ENCODE measurements at regions not wholly inside any gene's neighbourhood (a gene's known extent, or its start where the extent isn't known, plus 50 kb on each side); places are given as distances from the start of the nearest gene placed in this dataset.

- H3K4me1 ChIP-seq (ENCODE audit: control insufficient read depth in 3 of 3, insufficient read depth in 3 of 3, low read length in 3 of 3): no peaks in the 10 kb centered on the region
- no peak overlapping the region for H3K27ac ChIP-seq (ENCODE audit: low read depth, low read length)
- no peaks in the 10 kb centered on the region for H3K36me3 ChIP-seq (ENCODE audit: control insufficient read depth in 3 of 3, insufficient read depth in 3 of 3, low read length in 3 of 3)
- peaks cover 4 to 10% (median 7%) of the 10 kb centered on the region in 3 donors for H3K9me3 ChIP-seq (ENCODE audit: control insufficient read depth in 3 of 3, low read length in 3 of 3)
- peaks cover 0 to 4% (median 0%) of the 10 kb centered on the region in 3 donors for H3K27me3 ChIP-seq (ENCODE audit: control insufficient read depth in 3 of 3, insufficient read depth in 3 of 3, low read length in 3 of 3)
- no peak overlapping the region for H3K9ac ChIP-seq (ENCODE audit: low read depth in 1 of 3, low read length in 3 of 3)
- H3K4me3 ChIP-seq (ENCODE audit: low read length in 3 of 3): no peak overlapping the region
Measured at GRCh38 chr6:925656-926213, 232.8 kb upstream of the EXOC2 start.

GRCh38 chr6:924661-925060 is 231.7 kb upstream of the EXOC2 start:
- Histone ChIP-seq H3K9ac (ENCODE audit: low read depth in 1 of 3, low read length in 3 of 3) (no peak overlapping the region), H3K4me3 (ENCODE audit: low read length in 3 of 3) (no peak overlapping the region), H3K9me3 (ENCODE audit: control insufficient read depth in 3 of 3, low read length in 3 of 3) (peaks cover 7 to 10% (median 9%) of the 10 kb centered on the region in 3 donors), H3K27me3 (ENCODE audit: control insufficient read depth in 3 of 3, insufficient read depth in 3 of 3, low read length in 3 of 3) (peaks cover 0 to 4% (median 0%) of the 10 kb centered on the region in 3 donors), H3K36me3 (ENCODE audit: control insufficient read depth in 3 of 3, insufficient read depth in 3 of 3, low read length in 3 of 3) (no peaks in the 10 kb centered on the region), H3K27ac (ENCODE audit: low read depth, low read length) (no peak overlapping the region), H3K4me1 (ENCODE audit: control insufficient read depth in 3 of 3, insufficient read depth in 3 of 3, low read length in 3 of 3) (no peaks in the 10 kb centered on the region)

DNA sequence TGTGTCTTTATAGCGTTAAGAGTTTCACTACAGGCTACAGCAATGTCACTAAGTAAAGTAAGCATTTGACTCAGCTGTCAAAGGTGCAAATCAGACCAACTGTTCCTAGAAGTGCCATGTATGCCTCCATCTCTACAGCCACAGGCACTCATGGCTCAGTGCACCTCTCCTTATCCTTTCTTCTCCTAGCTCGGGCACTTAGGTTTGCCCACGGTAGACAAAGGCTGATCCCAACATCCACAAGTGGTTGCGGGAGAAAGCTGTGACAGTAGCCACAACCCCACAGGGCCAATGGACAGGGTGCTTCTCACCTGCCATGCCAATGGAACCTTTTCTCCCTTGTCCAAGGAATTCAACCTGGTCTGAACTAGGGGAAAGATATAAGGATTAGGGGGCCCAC is 228.5 kb upstream of the EXOC2 start:
- H3K9me3 ChIP-seq (ENCODE audit: control insufficient read depth in 3 of 3, low read length in 3 of 3): peaks cover 7 to 10% (median 9%) of the 10 kb centered on the region in 3 donors
- no peaks in the 10 kb centered on the region for H3K36me3 ChIP-seq (ENCODE audit: control insufficient read depth in 3 of 3, insufficient read depth in 3 of 3, low read length in 3 of 3)
- peaks cover 0 to 4% (median 0%) of the 10 kb centered on the region in 3 donors for H3K27me3 ChIP-seq (ENCODE audit: control insufficient read depth in 3 of 3, insufficient read depth in 3 of 3, low read length in 3 of 3)
- H3K4me3 ChIP-seq (ENCODE audit: low read length in 3 of 3): no peak overlapping the region
- H3K9ac ChIP-seq (ENCODE audit: low read depth in 1 of 3, low read length in 3 of 3): no peak overlapping the region
- H3K27ac ChIP-seq (ENCODE audit: low read depth, low read length): no peak overlapping the region
- no peaks in the 10 kb centered on the region for H3K4me1 ChIP-seq (ENCODE audit: control insufficient read depth in 3 of 3, insufficient read depth in 3 of 3, low read length in 3 of 3)

- Histone ChIP-seq H3K4me1 (ENCODE audit: control insufficient read depth in 3 of 3, insufficient read depth in 3 of 3, low read length in 3 of 3) (no peaks in the 10 kb centered on the region), H3K4me3 (ENCODE audit: low read length in 3 of 3) (no peak overlapping the region), H3K9me3 (ENCODE audit: control insufficient read depth in 3 of 3, low read length in 3 of 3) (peaks cover 7 to 10% (median 9%) of the 10 kb centered on the region in 3 donors), H3K27ac (ENCODE audit: low read depth, low read length) (no peak overlapping the region), H3K27me3 (ENCODE audit: control insufficient read depth in 3 of 3, insufficient read depth in 3 of 3, low read length in 3 of 3) (no peaks in the 10 kb centered on the region), H3K9ac (ENCODE audit: low read depth in 1 of 3, low read length in 3 of 3) (no peak overlapping the region), H3K36me3 (ENCODE audit: control insufficient read depth in 3 of 3, insufficient read depth in 3 of 3, low read length in 3 of 3) (no peaks in the 10 kb centered on the region)
Measured at GRCh38 chr6:920512-920911, 227.6 kb upstream of the EXOC2 start.

- no peaks in the 10 kb centered on the region for H3K4me1 ChIP-seq (ENCODE audit: control insufficient read depth in 3 of 3, insufficient read depth in 3 of 3, low read length in 3 of 3)
- H3K27ac ChIP-seq (ENCODE audit: low read depth, low read length): no peak overlapping the region
- H3K9ac ChIP-seq (ENCODE audit: low read depth in 1 of 3, low read length in 3 of 3): no peak overlapping the region
- H3K36me3 ChIP-seq (ENCODE audit: control insufficient read depth in 3 of 3, insufficient read depth in 3 of 3, low read length in 3 of 3): no peaks in the 10 kb centered on the region
- no peak overlapping the region for H3K4me3 ChIP-seq (ENCODE audit: low read length in 3 of 3)
- peaks cover 7 to 10% (median 9%) of the 10 kb centered on the region in 3 donors for H3K9me3 ChIP-seq (ENCODE audit: control insufficient read depth in 3 of 3, low read length in 3 of 3)
- H3K27me3 ChIP-seq (ENCODE audit: control insufficient read depth in 3 of 3, insufficient read depth in 3 of 3, low read length in 3 of 3): no peaks in the 10 kb centered on the region
Measured at GRCh38 chr6:919500-919899, 226.6 kb upstream of the EXOC2 start.

- H3K27ac ChIP-seq (ENCODE audit: low read depth, low read length): no peak overlapping the region
- peaks cover 7 to 10% (median 9%) of the 10 kb centered on the region in 3 donors for H3K9me3 ChIP-seq (ENCODE audit: control insufficient read depth in 3 of 3, low read length in 3 of 3)
- H3K9ac ChIP-seq (ENCODE audit: low read depth in 1 of 3, low read length in 3 of 3): no peak overlapping the region
- H3K36me3 ChIP-seq (ENCODE audit: control insufficient read depth in 3 of 3, insufficient read depth in 3 of 3, low read length in 3 of 3): no peaks in the 10 kb centered on the region
- no peaks in the 10 kb centered on the region for H3K27me3 ChIP-seq (ENCODE audit: control insufficient read depth in 3 of 3, insufficient read depth in 3 of 3, low read length in 3 of 3)
- no peaks in the 10 kb centered on the region for H3K4me1 ChIP-seq (ENCODE audit: control insufficient read depth in 3 of 3, insufficient read depth in 3 of 3, low read length in 3 of 3)
- no peak overlapping the region for H3K4me3 ChIP-seq (ENCODE audit: low read length in 3 of 3)
Measured at GRCh38 chr6:917939-918338, 225.0 kb upstream of the EXOC2 start.

- no peaks in the 10 kb centered on the region for H3K27me3 ChIP-seq (ENCODE audit: control insufficient read depth in 3 of 3, insufficient read depth in 3 of 3, low read length in 3 of 3)
- H3K9me3 ChIP-seq (ENCODE audit: control insufficient read depth in 3 of 3, low read length in 3 of 3): peaks cover 7 to 9% (median 9%) of the 10 kb centered on the region in 3 donors
- no peaks in the 10 kb centered on the region for H3K36me3 ChIP-seq (ENCODE audit: control insufficient read depth in 3 of 3, insufficient read depth in 3 of 3, low read length in 3 of 3)
- H3K9ac ChIP-seq (ENCODE audit: low read depth in 1 of 3, low read length in 3 of 3): no peak overlapping the region
- H3K27ac ChIP-seq (ENCODE audit: low read depth, low read length): no peak overlapping the region
- no peak overlapping the region for H3K4me3 ChIP-seq (ENCODE audit: low read length in 3 of 3)
- H3K4me1 ChIP-seq (ENCODE audit: control insufficient read depth in 3 of 3, insufficient read depth in 3 of 3, low read length in 3 of 3): no peaks in the 10 kb centered on the region
Measured at GRCh38 chr6:917296-917695, 224.4 kb upstream of the EXOC2 start.

DNA sequence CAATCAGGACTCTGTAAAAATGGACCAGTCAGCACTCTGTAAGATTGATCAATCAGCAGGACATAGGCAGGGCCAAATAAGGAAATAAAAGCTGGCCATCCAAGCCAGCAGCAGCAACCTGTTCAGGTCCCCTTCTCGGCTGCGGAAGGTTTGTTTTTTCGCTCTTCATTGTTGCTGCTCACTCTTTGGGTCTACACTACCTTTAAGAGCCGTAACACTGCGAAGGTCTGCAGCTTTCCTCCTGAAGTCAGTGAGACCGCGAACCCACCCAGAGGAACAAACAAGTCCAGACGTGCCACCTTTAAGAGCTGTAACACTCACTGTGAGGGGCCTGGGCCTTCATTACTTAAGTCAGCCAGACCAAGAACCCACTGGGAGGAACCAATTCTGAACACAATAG is 223.2 kb upstream of the EXOC2 start:
- H3K27ac ChIP-seq (ENCODE audit: low read depth, low read length): no peak overlapping the region
- H3K9me3 ChIP-seq (ENCODE audit: control insufficient read depth in 3 of 3, low read length in 3 of 3): peaks cover 2 to 5% (median 2%) of the 10 kb centered on the region in 3 donors
- no peak overlapping the region for H3K4me3 ChIP-seq (ENCODE audit: low read length in 3 of 3)
- no peaks in the 10 kb centered on the region for H3K27me3 ChIP-seq (ENCODE audit: control insufficient read depth in 3 of 3, insufficient read depth in 3 of 3, low read length in 3 of 3)
- no peaks in the 10 kb centered on the region for H3K4me1 ChIP-seq (ENCODE audit: control insufficient read depth in 3 of 3, insufficient read depth in 3 of 3, low read length in 3 of 3)
- H3K9ac ChIP-seq (ENCODE audit: low read depth in 1 of 3, low read length in 3 of 3): no peak overlapping the region
- H3K36me3 ChIP-seq (ENCODE audit: control insufficient read depth in 3 of 3, insufficient read depth in 3 of 3, low read length in 3 of 3): no peaks in the 10 kb centered on the region

DNA sequence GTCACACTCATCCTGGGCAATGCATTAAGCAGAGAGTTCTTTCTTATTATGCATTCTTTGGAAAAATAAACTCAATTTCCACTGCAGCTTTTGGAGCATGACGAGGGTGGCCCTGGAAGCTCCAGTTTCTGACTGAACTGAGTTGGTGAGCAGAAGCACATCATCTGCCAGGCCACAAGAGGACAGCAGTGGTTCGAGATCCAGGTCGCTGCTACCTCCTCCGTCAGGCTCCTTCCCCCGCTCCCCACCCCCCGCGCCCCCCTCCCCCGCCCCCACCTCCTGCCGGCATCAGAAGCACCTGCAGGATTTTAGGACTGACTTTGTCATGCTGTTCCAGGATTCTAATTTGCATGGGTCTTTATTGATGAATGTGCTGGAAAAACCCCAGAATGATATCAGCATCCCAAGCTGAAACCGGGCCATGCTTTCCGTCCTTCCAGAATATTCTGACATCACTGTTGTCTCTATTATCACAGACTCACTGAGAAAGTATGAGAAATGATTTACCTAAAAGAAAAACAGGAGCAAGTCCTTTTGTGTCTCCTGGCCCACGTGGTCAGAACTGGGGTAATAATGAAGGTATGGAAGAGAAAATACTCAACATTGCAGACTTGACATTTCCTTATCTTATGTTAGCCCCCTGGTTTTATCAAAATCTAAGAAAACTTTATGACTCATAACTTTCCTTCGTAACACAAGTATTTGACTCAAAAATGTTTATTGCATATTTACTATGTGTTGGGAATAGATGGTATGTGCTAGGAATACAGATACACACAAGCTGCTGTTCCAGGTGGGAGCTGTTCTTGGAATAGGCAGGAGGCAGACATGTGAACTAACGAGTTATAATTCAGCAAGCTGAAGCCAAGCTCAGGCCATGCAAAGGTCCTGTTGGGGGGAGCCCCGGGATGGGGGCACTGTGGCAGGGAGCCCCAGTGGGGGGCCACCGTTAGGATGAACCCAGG is 220.2 kb upstream of the EXOC2 start:
- Histone ChIP-seq H3K27me3 (ENCODE audit: control insufficient read depth in 3 of 3, insufficient read depth in 3 of 3, low read length in 3 of 3) (no peaks in the 10 kb centered on the region), H3K9me3 (ENCODE audit: control insufficient read depth in 3 of 3, low read length in 3 of 3) (no peaks in the 10 kb centered on the region), H3K27ac (ENCODE audit: low read depth, low read length) (no peak overlapping the region), H3K36me3 (ENCODE audit: control insufficient read depth in 3 of 3, insufficient read depth in 3 of 3, low read length in 3 of 3) (no peaks in the 10 kb centered on the region), H3K9ac (ENCODE audit: low read depth in 1 of 3, low read length in 3 of 3) (no peak overlapping the region), H3K4me1 (ENCODE audit: control insufficient read depth in 3 of 3, insufficient read depth in 3 of 3, low read length in 3 of 3) (no peaks in the 10 kb centered on the region), H3K4me3 (ENCODE audit: low read length in 3 of 3) (no peak overlapping the region)

DNA sequence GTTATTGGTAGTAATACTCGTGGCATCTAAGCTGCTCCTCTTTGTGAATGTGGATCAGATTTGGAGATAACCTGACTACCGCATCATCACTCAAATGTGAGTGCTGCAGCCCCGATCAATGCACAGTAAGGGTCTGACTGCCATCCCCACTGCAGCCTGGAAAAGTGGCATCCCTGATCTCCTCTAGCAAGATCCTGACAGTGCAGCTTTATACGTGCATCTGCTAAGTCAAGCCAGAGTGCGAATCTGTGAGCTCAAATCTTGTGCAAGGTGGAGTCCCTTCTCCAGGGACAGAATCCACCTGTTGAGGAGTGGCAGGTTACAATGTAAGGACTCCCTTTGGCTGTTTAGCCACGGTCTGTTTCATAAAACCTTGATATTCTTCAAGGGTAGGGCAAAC is 215.0 kb upstream of the EXOC2 start:
- Histone ChIP-seq H3K27ac (ENCODE audit: low read depth, low read length) (no peak overlapping the region), H3K4me1 (ENCODE audit: control insufficient read depth in 3 of 3, insufficient read depth in 3 of 3, low read length in 3 of 3) (no peaks in the 10 kb centered on the region), H3K4me3 (ENCODE audit: low read length in 3 of 3) (no peak overlapping the region), H3K9ac (ENCODE audit: low read depth in 1 of 3, low read length in 3 of 3) (no peak overlapping the region), H3K36me3 (ENCODE audit: control insufficient read depth in 3 of 3, insufficient read depth in 3 of 3, low read length in 3 of 3) (no peaks in the 10 kb centered on the region), H3K9me3 (ENCODE audit: control insufficient read depth in 3 of 3, low read length in 3 of 3) (no peaks in the 10 kb centered on the region), H3K27me3 (ENCODE audit: control insufficient read depth in 3 of 3, insufficient read depth in 3 of 3, low read length in 3 of 3) (no peaks in the 10 kb centered on the region)

All from skeletal muscle tissue (tissue), 3 donors.